Cardiac fibroblast (primary cell): ENCODE measurements at regions not wholly inside any gene's neighbourhood (a gene's known extent, or its start where the extent isn't known, plus 50 kb on each side); places are given as distances from the start of the nearest gene placed in this dataset.
A peak's percentile ranks its signal among the peaks of the same experiment; 100 is the strongest.

Experiments
- DNase-seq, 2 donors: peaks; one replicate each; pipeline versions ENCODE4 v3.0.0 to v3.0.0-alpha.2; 2010; ENCODE audit warnings: low read depth in 2 of 2
- H3K4me3 ChIP-seq, 2 donors: replicated peaks in 1 of 2; 1 replicate in 1 of 2; 2 replicates in 1 of 2; pipeline ENCODE4 v1.5.1; 2011; ENCODE audit warnings: low read depth in 2 of 2, low read length in 2 of 2, mild to moderate bottlenecking in 2 of 2, moderate library complexity in 1 of 2
- CTCF ChIP-seq: IDR thresholded peaks from one replicate; pipeline ENCODE4 v1.5.1; 2011; ENCODE audit warnings: low read depth, mild to moderate bottlenecking, low read length, inconsistent platforms

DNA sequence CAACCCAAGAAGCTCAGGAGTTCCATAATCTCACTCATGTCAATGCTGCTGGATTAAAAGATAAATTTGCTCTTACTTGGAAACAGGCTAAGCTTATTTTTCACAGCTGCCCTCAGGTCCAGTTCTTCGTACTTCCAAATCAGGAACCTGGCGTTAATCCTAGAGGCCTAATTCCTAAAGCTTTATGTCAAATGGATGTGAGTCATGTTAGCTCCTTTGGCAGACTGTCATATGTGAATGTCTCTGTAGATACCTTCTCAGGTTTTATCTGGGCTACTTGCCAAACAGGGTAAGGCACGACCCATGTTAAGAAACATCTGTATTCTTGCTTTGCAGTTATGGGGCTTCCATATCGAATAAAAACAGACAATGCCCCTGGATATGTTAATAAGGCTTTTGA lies 504.6 kb downstream of the ALG10 start:
- H3K4me3 ChIP-seq: no peak overlapping the region
- TF ChIP-seq CTCF: no peak
- peak in 1 of 2 donors; percentile 19 for DNase-seq

DNA sequence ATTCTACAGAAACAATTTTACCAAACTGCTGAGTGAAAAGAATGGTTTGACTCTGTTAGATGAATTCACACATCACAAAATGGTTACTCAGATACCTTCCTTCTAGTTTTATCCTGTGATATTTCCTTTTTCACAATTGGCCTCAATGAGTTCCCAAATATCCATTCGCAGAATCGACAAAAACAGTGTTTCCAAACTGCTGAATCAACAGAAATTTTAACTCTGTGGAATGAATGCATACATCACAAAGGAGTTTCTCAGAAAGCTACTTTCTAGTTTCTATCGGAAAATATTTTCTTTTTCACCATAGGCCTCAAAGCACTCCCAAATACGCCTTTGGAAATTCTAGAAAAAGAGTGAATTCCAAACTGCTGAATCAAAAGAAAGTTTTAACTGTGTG lies 525.0 kb downstream of the ALG10 start:
- no peak for DNase-seq
- H3K4me3 ChIP-seq: no peak overlapping the region
- no peak for TF ChIP-seq CTCF

DNA sequence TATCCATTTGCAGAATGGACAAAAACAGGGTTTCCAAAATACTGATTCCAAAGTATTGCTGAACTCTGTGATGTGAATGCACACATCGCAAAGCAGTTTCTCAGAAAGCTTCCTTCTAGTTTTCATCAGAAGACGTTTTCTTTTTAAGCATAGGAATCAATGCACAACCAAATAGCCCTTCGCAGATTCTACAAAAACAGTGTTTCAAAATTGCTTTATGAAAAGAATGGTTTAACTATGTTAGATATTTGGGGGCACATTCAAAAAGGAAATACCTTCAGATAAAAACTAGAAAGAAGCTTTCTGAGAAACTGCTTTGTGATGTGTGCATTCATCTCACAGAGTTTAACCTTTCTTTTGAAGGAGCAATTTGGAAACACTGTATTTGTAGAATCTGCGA lies 569.7 kb downstream of the ALG10 start:
- H3K4me3 ChIP-seq: no peak overlapping the region
- no peak for TF ChIP-seq CTCF
- no peak for DNase-seq

GRCh38 chr12:34595749-34596733 lies 573.7 kb downstream of the ALG10 start:
- no peak overlapping the region for H3K4me3 ChIP-seq
- no peak for TF ChIP-seq CTCF
- no peak for DNase-seq

DNA sequence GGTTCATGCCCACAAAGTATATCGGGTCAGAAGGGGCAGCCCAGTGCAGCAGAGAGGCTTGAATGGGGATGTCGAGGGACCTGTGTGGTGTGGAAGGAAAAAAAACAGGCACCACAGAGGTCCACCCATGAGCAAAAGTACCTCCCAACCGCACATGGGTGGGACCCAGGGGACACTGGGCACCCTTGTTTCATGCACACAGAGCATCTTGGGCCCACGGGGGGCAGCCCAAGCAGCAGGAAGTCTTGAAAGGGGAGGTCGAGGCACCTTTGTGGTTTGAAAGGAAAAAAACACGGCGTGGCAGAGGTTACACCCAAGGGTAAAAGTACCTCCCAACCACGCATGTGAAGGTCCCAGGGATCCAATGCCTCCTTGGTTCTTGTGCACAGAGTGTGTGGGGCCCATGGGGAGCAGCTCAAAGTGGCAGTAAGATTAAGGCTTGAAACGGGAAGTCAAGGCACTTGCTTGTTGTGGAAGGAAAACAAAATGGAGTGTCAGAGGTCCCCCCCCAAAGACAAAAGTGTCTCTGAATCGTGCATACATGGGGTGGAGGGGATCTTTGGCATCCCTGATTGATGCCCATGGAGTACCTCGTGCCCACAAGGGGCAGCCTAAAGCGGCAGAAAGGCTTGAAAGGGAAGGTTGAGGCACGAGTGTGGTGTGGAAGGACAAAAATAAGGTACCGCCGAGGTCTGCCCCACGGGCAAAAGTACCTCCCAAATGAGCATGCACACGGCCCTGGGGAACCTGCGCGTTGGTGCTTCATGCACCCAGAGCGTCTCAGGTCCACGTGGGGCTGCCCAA lies 575.5 kb downstream of the ALG10 start:
- no peak for TF ChIP-seq CTCF
- H3K4me3 ChIP-seq: no peak overlapping the region
- DNase-seq: no peak

DNA sequence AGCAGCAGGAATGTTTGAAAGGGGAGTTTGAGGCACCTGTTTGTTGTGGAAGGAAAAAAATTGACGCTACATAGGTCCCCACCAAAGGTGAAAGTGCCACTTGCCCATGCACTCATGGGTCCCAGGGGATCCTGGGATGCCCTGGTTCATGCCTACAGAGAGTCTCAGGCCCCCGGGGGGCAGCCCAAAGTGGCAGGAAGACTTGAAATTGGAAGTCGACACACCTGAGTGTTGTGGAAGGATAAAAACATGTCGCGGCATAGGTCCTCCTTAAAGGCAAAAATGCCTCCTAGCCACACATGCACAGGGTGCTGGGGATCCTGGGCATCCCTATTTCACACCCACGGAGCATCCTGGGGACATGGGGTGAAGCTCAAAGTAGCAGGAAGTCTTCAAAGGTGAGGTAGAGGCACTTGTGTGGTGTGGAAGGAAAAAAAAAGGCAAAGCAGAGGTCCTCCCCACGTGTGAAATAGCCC lies 576.1 kb downstream of the ALG10 start:
- no peak for TF ChIP-seq CTCF
- no peak overlapping the region for H3K4me3 ChIP-seq
- DNase-seq: no peak
